ENCODE measurements at regions not wholly inside any gene's neighbourhood (a gene's known extent, or its start where the extent isn't known, plus 50 kb on each side); places are given as distances from the start of the nearest gene placed in this dataset.

DNA sequence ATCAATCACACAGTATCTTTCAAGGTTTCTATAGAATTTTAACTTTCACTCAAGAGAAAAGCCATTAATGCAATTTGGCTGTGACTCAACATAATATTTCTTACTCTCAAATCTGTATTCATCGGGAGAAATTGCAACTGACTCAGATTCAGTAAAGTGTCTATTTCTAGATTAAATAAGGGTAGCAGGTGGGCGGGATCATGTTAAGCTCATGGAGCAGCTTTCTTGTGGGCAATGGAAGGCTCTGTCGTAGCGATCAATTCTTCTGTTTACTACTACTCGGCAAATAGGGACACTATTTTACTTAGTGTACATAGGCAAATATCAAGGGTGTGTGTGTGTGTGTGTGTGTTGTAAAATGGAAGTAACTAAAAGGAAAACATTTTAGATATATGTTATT, 423.6 kb upstream of the NEGR1 start:
- no peak for DNase-seq (ENCODE audit: low spot score)
- Histone ChIP-seq H3K4me1 (ENCODE audit: control insufficient read depth in 1 of 2, low read depth in 2 of 2) (no peaks in the 10 kb centered on the region), H3K36me3 (no peaks in the 10 kb centered on the region), H3K4me3 (no peak overlapping the region), H3K9me3 (no peaks in the 10 kb centered on the region), H3K27me3 (replicated peaks; ENCODE audit: insufficient read depth) (no peaks in the 10 kb centered on the region), H3K27ac (no peak overlapping the region)
- ATAC-seq (ENCODE audit: insufficient number of reproducible peaks, low FRiP score, low read depth), result no peak
- TF ChIP-seq, protein P1, sequence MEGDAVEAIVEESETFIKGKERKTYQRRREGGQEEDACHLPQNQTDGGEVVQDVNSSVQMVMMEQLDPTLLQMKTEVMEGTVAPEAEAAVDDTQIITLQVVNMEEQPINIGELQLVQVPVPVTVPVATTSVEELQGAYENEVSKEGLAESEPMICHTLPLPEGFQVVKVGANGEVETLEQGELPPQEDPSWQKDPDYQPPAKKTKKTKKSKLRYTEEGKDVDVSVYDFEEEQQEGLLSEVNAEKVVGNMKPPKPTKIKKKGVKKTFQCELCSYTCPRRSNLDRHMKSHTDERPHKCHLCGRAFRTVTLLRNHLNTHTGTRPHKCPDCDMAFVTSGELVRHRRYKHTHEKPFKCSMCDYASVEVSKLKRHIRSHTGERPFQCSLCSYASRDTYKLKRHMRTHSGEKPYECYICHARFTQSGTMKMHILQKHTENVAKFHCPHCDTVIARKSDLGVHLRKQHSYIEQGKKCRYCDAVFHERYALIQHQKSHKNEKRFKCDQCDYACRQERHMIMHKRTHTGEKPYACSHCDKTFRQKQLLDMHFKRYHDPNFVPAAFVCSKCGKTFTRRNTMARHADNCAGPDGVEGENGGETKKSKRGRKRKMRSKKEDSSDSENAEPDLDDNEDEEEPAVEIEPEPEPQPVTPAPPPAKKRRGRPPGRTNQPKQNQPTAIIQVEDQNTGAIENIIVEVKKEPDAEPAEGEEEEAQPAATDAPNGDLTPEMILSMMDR (IDR thresholded peaks at IDR 0.05), result no peak

DNA sequence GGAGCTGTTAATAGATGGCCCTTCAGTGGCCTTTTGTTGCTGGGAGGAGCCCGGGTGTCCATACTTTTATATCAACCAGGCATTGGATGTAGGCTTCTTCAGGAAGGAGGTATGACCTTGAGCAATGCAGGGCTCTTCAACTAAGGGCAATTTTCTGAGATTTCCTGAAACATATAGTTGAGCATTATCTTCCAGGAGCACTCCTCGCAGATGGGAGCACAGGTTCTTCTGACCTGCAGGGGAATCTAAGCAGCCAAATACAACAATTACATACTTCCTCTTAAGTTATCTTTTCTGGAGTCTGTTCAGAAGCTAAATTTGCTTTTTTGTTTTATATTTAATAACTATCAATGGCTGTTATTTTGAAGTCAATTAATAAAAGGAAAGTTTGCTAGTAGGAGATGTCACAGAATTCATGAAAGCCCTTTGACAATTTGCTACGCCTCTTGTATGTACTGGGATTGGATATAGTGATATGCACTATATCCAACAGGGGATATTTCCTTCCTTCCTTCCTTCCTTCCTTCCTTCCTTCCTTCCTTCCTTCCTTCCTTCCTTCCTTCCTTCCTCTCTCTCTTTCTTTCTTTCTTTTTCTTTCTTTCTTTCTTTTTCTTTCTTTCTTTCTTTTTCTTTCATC, 422.6 kb upstream of the NEGR1 start:
- H3K27ac ChIP-seq, result no peak overlapping the region
- H3K36me3 ChIP-seq, result no peaks in the 10 kb centered on the region
- no peaks in the 10 kb centered on the region for H3K4me1 ChIP-seq (ENCODE audit: control insufficient read depth in 1 of 2, low read depth in 2 of 2)
- DNase-seq (ENCODE audit: low spot score), result no peak
- H3K9me3 ChIP-seq, result no peaks in the 10 kb centered on the region
- no peak overlapping the region for H3K4me3 ChIP-seq
- H3K27me3 ChIP-seq (replicated peaks; ENCODE audit: insufficient read depth), result no peaks in the 10 kb centered on the region
- TF ChIP-seq, protein P1 (IDR thresholded peaks at IDR 0.05), result no peak
- ATAC-seq (ENCODE audit: insufficient number of reproducible peaks, low FRiP score, low read depth), result no peak

DNA sequence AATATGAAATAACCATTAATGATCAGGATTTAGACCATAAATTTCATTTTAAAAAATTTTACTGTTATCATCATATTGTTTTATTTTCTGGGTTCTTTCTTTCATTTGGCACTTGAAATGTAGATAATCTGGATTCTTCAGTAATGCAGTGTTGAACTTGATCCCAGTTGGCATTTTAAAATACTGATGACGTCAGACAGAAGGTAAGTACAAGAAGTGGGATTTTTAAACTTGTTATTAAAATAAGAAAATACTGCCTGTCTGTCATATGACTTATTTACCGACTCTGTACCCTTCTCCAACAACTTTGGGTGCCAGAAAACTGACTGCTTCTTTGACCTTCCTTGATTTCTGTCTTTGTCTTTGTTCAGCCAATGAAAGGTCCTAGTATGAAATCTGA, 415.1 kb upstream of the NEGR1 start:
- DNase-seq (ENCODE audit: low spot score), result no peak
- ATAC-seq (ENCODE audit: insufficient number of reproducible peaks, low FRiP score, low read depth), result no peak
- no peaks in the 10 kb centered on the region for H3K36me3 ChIP-seq
- no peak overlapping the region for H3K4me3 ChIP-seq
- no peaks in the 10 kb centered on the region for H3K4me1 ChIP-seq (ENCODE audit: control insufficient read depth in 1 of 2, low read depth in 2 of 2)
- no peak overlapping the region for H3K27ac ChIP-seq
- H3K9me3 ChIP-seq, result peaks cover 4% of the 10 kb centered on the region
- TF ChIP-seq, protein P1 (IDR thresholded peaks at IDR 0.05), result no peak
- H3K27me3 ChIP-seq (replicated peaks; ENCODE audit: insufficient read depth), result no peaks in the 10 kb centered on the region

DNA sequence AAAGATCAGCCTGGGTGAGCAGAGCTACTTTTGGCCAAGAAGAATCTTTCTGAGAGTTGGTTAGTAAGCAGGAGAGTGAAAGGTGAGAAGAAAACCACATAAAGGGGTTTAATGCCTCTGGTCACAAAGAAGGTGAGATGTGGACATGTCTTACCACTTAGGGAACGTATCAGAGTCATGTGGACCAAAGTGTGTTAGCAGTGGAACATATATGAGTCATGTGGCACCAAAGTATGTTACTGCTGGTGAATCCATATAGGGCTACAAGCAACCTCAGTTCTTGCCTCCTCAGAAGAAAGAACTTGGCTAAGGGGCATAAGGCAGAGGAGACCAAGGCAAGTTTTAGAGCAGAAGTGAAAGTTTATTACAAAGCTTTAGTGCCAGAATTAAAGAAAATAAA, 411.6 kb upstream of the NEGR1 start:
- peaks cover 10% of the 10 kb centered on the region for H3K9me3 ChIP-seq
- ATAC-seq (ENCODE audit: insufficient number of reproducible peaks, low FRiP score, low read depth) (no peak), DNase-seq (ENCODE audit: low spot score) (no peak)
- no peaks in the 10 kb centered on the region for H3K27me3 ChIP-seq (replicated peaks; ENCODE audit: insufficient read depth)
- TF ChIP-seq, protein P1 (IDR thresholded peaks at IDR 0.05), result no peak
- H3K36me3 ChIP-seq, result no peaks in the 10 kb centered on the region
- no peaks in the 10 kb centered on the region for H3K4me1 ChIP-seq (ENCODE audit: control insufficient read depth in 1 of 2, low read depth in 2 of 2)
- H3K4me3 ChIP-seq, result no peak overlapping the region
- no peak overlapping the region for H3K27ac ChIP-seq

DNA sequence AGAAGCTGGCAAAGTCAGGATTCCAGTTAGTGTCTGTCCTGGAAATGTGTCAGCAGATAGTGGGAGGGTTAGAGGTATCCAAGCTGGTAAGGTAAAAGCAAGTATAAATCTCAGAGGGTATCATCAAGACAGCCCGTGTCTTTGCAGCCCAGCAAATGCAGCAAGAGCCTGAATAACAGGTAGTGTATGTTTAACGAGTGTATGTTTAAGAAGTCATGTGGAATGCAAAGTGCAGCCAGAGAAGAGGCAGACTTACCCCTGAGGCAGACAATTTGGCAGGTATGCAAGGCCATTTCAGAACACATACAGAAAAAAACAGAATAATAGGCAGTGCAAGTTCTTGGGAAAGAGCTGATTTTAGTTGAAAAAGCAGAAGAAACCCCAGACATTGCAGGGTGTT, 411.0 kb upstream of the NEGR1 start:
- Histone ChIP-seq H3K27ac (no peak overlapping the region), H3K4me1 (ENCODE audit: control insufficient read depth in 1 of 2, low read depth in 2 of 2) (no peaks in the 10 kb centered on the region), H3K27me3 (replicated peaks; ENCODE audit: insufficient read depth) (no peaks in the 10 kb centered on the region), H3K4me3 (no peak overlapping the region), H3K36me3 (no peaks in the 10 kb centered on the region), H3K9me3 (peaks cover 10% of the 10 kb centered on the region)
- DNase-seq (ENCODE audit: low spot score), result no peak
- ATAC-seq (ENCODE audit: insufficient number of reproducible peaks, low FRiP score, low read depth), result no peak
- TF ChIP-seq, protein P1 (IDR thresholded peaks at IDR 0.05), result no peak

All from thoracic aorta (tissue), 2 donors.